GM04503 (cell line): ENCODE measurements at regions not wholly inside any gene's neighbourhood (a gene's known extent, or its start where the extent isn't known, plus 50 kb on each side); places are given as distances from the start of the nearest gene placed in this dataset.

Experiments
- DNase-seq: peaks from one replicate; pipeline ENCODE4 v3.0.0-alpha.2; 2012; ENCODE audit warnings: low read depth

DNA sequence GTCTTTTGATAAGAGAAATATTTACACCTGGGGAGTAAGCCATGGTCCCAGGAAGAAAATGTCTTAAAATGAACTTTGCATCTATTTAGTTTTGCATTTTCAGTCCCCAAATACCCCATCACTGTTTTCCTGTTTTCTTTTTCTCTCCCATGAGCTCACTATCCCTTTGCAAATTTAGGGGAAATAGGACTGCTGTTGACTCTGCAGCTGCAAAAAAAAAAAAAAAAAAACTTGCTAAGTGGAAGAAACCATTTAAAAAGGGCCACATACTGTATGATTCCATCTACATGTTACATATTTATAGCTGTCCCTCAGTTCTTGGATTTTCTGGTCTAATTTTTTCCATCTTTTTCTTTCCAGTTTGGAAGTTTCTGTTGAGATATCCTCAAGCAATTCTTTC is 98.2 kb upstream of the SERP2 start:
- DNase-seq, result no peak

GRCh38 chr13:44276061-44276460 is 97.6 kb upstream of the SERP2 start:
- DNase-seq, result no peak

GRCh38 chr13:44277459-44277858 is 96.2 kb upstream of the SERP2 start:
- DNase-seq, result no peak

DNA sequence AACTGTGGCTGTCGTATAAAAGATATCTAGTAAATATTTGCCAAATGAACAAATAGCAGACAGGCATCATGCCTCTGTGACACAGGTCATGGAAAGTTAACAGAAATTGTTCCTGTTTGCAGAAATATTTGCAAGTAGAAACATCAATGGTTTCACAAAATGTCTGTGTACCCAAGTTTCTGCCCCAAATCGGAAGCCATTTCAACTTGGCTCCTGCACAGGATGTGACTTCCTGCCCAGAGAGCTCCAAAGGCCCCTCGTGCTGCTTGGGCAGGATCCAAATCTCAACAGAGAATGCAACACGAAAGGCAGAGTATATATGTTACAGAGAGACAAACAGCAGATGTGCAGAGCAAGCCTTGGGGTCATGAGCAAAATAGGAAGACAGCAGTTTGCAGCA is 95.5 kb upstream of the SERP2 start:
- DNase-seq, result no peak

- DNase-seq, result no peak
Observed at GRCh38 chr13:44280456-44280855, 93.2 kb upstream of the SERP2 start.

- DNase-seq, result no peak
Observed at GRCh38 chr13:44281252-44282000, 92.2 kb upstream of the SERP2 start.

DNA sequence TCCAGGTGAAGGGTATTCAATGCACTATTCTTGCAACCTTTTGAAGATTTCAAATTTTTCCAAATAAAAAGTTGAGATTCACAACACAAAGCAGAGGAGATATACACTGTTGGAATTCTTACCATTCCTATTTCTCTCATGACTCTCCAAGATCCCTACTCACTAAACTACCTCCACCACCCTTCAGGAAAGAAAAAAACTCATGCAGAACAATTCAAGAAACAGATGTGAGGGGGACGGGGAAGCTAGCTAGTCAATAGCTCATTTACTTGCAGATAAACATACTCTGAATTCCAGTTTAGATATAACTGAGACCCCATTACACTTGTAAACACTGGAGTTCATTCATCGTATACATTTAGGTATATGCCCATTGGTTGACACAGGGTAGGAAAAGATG is 90.0 kb upstream of the SERP2 start:
- DNase-seq, result no peak

DNA sequence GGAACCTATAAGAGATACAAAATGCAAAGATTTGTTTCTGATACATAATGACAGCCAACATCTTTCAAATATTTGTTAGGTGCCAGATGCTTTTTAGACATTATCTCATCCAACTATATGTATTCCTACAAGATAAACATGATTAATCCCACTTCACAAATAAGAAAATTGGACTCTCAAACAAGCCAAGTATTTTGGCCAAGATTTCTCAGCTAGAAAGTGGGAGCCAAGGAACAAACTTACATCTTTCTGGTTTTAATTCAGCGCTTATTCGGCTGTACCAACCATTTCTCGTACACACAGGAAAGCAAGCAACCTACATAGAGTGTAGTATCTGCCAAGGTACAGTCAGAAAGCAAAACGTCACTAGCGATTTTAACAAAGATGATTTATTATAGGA is 85.7 kb upstream of the SERP2 start:
- no peak for DNase-seq

DNA sequence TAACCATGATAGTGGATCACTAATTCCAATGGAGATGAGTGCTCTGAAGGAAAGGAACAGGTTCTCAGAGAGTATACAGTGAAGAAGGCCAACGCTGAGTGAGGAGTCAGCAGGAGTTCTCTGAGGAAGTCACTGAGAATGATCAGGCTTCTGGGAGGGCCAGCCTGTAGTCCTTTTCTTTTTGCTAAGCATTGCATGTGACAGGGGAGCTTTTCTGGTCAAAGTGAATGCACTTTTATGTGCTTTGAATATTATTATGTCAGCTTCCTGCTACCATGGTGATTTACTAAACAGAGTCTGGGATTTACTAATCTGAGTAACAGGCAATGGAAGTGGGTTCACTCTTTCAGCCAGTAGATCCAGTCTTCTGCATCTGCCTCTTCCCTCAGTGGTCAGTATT is 81.1 kb upstream of the SERP2 start:
- DNase-seq, result no peak

DNA sequence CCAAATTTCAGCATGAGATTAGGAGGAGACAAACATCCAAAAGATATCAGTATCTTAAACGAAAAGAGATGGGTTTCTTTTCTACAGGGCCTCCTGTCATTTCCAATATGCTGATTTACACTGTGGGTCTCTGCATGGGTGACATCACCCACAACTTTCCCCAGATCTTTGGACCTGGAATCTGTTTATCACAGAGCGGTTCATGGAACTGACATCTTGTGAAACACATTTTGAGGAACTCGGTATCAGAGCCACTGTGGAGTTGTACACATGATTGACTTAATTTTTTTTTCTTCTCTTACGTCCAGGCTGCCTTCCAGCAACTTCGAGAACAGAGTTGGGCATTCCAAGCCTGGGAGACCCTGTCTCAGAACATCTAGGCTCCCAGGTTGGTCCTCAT is 80.2 kb upstream of the SERP2 start:
- DNase-seq, result no peak

DNA sequence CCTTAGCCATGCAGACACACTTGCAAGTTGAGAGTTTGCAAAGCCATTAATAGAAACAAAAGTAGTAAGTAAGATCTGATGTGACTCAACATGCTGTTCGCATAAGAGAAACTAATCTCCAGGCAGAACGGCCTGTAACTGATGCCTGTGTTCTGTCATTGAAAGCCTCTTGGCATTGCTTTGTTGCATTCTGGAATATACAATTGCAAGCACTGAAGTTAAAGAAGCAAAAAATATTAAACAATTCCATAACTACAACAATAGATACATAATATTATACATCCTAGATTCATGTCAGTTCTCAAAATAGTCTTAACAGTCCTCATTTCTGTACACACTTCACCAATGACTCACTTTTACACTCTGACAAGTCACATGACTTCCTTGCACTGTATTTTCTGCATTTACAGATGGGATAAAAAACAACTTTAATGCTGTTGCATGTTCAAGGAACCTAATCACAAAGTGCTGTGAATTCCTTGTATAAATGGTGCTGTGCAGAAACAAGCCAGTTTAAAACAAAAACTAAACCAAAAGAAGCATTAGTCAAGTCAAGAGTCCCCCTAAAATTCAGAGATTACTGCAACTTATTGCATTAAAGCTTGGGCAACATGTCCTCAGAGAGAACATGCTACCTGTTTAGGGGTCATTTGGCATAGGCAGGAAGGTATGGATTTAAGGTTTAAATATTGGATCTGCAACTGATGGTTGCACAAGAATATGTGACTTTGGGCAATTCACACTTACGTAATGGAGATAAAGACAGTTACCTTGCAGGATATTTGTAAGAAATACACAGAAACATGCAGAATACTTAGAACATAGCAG is 79.5 kb upstream of the SERP2 start:
- DNase-seq, result no peak

DNA sequence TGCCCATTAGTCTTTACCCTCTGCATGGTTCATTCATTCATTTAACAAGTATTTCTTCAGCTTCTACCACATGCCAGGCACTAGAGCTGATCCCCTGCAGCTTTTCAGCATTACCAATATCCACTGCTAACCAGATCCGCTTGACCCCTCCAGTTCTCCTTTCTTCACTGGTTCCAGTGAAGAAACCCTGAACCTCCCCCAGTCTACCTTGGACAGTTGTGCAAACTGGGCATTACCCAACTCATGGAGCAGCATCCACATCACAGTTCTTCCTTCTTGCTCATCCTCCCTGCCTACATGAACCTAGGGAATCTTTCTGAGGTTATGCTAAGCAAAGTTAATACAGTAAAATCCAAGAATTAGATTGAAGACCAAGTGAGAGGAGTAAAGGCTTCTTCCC is 78.7 kb upstream of the SERP2 start:
- no peak for DNase-seq

DNA sequence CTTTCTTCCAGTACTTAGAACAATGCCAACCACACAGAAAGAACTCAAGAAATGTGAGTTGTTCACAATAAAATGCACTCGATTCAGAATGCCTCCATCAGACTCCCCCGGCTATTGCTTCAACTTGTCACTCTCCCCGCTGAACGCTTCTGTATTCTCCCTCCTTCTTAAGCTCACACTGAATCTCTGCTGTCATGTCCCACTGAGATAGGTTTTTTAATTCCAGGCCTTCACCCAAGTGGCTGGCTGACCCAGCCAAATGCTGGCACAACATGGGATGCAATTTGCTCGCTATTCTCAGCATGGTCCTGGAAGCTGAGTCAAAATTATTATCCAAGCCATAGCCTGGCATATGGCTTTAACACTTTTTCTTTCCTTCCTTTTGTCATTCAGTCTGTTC is 76.8 kb upstream of the SERP2 start:
- DNase-seq, result no peak

DNA sequence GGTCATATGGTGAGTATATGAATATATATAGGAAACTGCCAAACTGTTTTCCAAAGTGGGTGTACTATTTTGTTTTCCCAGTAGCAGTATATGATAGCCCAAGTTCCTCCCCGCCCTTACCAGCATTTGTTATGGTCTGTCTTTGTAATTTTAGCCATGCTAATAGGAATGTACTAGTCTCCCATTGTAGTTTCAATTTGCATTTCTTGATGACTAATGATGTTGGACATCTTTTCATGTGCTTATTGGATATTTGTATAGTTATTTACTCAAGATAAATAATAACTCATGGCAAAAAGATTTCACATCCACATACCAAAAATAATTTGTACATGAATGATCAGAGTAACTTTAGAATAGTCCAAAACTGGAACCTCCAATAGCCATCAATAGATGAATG is 75.3 kb upstream of the SERP2 start:
- no peak for DNase-seq

GRCh38 chr13:44299152-44299943 is 74.3 kb upstream of the SERP2 start:
- no peak for DNase-seq

GRCh38 chr13:44300895-44301638 is 72.6 kb upstream of the SERP2 start:
- no peak for DNase-seq

- DNase-seq, result no peak
Observed at GRCh38 chr13:44301639-44302015, 72.0 kb upstream of the SERP2 start.

- DNase-seq, result no peak
Observed at GRCh38 chr13:44302233-44302632, 71.4 kb upstream of the SERP2 start.

DNA sequence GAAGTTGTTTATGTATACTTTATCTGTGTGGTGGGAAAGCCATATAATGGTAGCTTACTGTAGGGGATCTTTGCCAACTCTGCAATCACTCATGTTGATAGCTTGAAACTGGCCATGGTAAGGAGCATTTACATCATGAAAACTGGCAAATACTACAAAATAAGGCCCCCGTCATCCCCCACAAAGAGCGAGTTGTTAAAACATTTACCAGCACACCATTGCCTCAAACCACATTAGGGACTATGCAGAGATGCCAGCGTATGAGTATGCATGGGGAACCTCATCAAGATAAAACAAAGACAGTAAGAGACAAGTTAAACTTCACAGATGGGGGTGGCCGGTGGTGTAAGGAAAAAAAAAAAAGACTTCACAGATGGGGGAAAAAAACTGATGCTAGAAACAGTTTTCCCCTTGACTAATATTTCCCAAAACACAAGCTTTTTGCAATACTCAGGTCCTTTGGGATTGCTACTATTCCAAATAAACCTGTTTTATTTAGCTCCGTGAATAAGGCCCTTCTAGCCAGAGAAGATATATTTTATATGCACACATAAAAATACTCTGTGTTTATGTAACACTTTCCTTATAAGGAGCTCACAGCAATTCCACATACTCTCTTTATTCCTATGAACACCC is 70.6 kb upstream of the SERP2 start:
- no peak for DNase-seq

DNA sequence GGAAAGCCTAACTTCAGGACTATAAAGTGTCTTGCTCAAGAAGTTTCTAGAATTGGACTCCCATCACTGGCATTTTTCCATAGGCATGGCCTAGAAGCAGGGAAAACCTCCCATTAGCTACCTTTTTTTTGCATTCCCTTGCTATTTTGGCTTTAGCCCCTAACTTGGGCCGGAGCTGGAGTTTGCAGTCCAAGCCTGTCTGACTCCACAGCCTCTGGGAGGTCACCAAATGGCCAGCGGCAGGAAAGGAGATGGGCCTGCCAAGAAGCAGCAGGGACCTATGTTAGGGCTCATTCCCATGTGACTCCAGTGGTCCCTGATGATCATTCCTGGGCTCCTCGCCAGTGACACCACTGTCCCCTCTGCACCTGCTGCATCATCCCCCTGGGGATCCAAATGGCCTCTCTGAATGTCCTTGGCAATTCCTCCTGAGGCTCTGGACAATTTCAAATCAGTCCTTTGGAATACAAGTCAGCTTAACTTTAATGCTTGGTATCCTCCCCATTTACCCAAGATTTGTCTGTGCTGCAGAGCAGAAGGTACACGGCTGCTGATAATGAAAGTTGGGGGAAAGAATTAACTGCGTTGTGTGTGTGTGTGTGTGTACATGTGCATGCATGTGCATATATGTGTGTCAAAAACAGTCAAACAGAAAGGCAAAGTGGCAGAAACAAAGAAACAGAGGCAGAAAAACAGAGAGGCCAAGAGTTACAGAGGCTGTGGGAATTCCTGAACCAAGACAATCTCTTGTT is 69.8 kb upstream of the SERP2 start:
- DNase-seq, result no peak

DNA sequence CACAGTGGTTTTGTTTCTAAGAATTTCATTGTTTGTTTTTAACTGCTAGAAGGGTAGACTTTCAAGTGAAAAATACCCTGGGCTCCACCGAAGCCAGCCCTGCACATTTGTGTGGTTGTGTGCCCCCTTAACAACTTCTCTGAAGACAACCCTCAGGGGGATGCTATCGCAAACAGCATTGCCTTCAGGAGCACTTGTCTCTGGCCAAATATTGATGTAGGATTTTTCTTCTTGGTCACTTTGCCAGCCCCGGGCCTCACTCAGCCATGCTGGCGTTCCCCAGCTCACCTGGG is 69.2 kb upstream of the SERP2 start:
- DNase-seq, result no peak
